ENCODE measurements at regions not wholly inside any gene's neighbourhood (a gene's known extent, or its start where the extent isn't known, plus 50 kb on each side); places are given as distances from the start of the nearest gene placed in this dataset.

DNA sequence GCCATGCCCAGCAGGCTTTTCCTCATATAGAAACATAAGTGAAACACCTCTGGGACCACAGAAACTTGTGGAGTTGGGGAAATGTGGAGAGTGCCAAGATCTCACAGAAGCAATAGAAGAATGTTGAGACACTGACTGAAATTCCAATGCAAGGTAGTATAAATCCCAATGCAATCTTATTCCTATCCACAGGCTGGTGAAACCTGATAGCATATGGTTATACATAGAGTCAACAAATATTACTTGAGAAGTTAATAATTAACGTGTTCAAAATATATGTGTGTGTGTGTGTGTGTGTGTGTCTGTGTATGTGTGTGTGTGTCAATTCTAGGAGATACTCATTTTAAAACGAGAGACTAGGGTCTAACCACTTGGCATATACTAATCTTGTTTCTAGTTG is 776.8 kb upstream of the ACVR2A start:
- no peaks in the 10 kb centered on the region for H3K27me3 ChIP-seq (ENCODE audit: control insufficient read depth, insufficient read depth, low read length)
- H3K36me3 ChIP-seq (ENCODE audit: control insufficient read depth, insufficient read depth, low read length): no peaks in the 10 kb centered on the region
- DNase-seq (ENCODE audit: low read depth) (no peak), FAIRE-seq (no peak)
- H3K4me3 ChIP-seq (ENCODE audit: low read depth, low read length): no peak overlapping the region
- TF ChIP-seq, protein P1, sequence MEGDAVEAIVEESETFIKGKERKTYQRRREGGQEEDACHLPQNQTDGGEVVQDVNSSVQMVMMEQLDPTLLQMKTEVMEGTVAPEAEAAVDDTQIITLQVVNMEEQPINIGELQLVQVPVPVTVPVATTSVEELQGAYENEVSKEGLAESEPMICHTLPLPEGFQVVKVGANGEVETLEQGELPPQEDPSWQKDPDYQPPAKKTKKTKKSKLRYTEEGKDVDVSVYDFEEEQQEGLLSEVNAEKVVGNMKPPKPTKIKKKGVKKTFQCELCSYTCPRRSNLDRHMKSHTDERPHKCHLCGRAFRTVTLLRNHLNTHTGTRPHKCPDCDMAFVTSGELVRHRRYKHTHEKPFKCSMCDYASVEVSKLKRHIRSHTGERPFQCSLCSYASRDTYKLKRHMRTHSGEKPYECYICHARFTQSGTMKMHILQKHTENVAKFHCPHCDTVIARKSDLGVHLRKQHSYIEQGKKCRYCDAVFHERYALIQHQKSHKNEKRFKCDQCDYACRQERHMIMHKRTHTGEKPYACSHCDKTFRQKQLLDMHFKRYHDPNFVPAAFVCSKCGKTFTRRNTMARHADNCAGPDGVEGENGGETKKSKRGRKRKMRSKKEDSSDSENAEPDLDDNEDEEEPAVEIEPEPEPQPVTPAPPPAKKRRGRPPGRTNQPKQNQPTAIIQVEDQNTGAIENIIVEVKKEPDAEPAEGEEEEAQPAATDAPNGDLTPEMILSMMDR (IDR thresholded peaks at IDR 0.05; ENCODE audit: insufficient read depth, low read length, severe bottlenecking): no peak

DNA sequence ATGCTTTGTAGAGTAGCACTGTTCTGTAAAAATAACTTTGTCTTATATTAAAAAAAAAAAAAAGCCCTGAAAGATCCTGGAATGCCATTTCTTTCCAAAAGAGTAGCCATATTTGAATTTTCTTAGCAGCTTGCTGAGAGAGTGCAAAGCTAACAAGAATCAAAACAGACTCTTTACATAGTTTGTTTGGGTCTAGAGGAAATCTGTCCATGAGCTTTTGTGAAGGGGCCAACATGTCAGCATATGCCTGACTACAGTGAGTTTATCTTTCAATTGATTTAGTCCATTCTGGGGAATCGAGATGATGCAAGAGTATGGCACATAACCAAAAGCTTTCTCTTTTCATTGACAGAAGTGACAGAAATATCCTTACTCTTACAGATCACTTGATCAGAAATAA is 777.7 kb upstream of the ACVR2A start:
- FAIRE-seq (no peak), DNase-seq (ENCODE audit: low read depth) (no peak)
- Histone ChIP-seq H3K4me3 (ENCODE audit: low read depth, low read length) (no peak overlapping the region), H3K36me3 (ENCODE audit: control insufficient read depth, insufficient read depth, low read length) (no peaks in the 10 kb centered on the region), H3K27me3 (ENCODE audit: control insufficient read depth, insufficient read depth, low read length) (no peaks in the 10 kb centered on the region)
- TF ChIP-seq, protein P1 (IDR thresholded peaks at IDR 0.05; ENCODE audit: insufficient read depth, low read length, severe bottlenecking): no peak

DNA sequence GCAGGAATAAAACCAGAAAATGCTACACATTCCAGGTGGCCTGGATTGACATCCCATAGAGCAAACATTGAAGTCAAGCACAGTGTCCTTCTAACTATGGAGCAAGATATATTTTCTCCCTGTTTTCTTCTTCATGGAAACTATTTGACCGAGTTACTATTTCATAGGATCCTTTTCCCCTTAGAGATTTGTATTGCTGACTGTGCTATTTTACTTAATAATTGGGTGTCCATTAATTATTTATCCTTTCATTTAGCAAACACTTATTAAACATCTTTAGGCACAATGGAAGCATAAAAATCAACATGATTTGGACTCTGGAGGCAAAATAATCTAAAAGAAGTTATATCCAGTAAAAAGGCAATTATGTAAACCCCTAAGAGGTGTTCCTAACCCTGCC is 782.8 kb upstream of the ACVR2A start:
- TF ChIP-seq, protein P1 (IDR thresholded peaks at IDR 0.05; ENCODE audit: insufficient read depth, low read length, severe bottlenecking): no peak
- no peak for FAIRE-seq

DNA sequence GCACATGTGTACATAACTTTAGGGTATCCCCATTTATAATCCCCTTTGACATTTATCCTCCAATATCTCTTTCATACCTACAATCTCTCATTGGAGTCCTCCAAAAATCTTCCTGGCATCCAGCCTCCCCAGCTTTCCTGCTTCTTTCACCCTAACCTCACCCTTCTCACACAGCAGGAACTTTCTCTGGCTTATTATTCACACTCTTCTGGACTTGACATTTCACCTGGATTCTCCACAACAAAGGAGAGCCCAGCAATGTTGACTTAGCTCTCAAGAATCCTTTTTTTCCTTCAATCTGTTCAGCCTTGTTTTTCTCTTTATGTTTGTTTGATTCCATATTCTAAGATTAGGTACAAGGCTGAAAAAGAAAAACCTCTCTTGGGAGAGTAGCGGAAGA is 783.6 kb upstream of the ACVR2A start:
- FAIRE-seq: no peak
- TF ChIP-seq, protein P1 (IDR thresholded peaks at IDR 0.05; ENCODE audit: insufficient read depth, low read length, severe bottlenecking): no peak
- Histone ChIP-seq H3K4me3 (ENCODE audit: low read depth, low read length) (no peak overlapping the region), H3K36me3 (ENCODE audit: control insufficient read depth, insufficient read depth, low read length) (no peaks in the 10 kb centered on the region), H3K27me3 (ENCODE audit: control insufficient read depth, insufficient read depth, low read length) (no peaks in the 10 kb centered on the region)
- no peak for DNase-seq (ENCODE audit: low read depth)

More for the DNA sequence above, 782.8 kb upstream of the ACVR2A start:
- no peak for DNase-seq (ENCODE audit: low read depth)
- no peaks in the 10 kb centered on the region for H3K36me3 ChIP-seq (ENCODE audit: control insufficient read depth, insufficient read depth, low read length)
- no peak overlapping the region for H3K4me3 ChIP-seq (ENCODE audit: low read depth, low read length)
- no peaks in the 10 kb centered on the region for H3K27me3 ChIP-seq (ENCODE audit: control insufficient read depth, insufficient read depth, low read length)

DNA sequence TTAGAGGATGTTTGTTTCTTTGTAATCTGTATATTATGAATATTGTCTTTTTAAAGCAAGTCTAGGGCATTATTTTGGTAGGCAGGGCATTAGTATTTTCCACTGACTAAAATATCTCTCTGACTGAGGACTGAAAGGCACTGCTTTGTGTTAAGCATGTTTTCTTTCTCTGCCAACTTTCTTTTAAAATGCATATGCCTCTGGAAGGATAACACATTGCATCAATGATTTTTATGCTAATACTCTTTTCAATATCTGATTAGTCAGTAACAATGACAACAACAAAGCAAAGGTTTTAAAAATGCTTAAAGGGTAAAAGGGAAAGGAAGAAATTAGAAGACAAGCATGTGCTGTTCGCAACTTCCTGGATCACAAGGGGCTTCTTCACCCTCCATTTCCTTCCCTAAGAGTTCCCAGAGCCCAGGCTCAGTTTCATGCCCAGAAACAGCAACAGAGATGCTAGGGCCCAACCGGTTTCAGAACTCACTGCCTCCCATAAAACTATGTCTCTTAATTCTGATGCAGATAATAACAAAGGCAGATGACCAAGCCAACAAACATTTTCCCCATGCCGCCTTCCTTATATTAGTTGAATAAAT is 786.8 kb upstream of the ACVR2A start:
- DNase-seq (ENCODE audit: low read depth) (no peak), FAIRE-seq (no peak)
- TF ChIP-seq, protein P1 (IDR thresholded peaks at IDR 0.05; ENCODE audit: insufficient read depth, low read length, severe bottlenecking): no peak
- Histone ChIP-seq H3K4me3 (ENCODE audit: low read depth, low read length) (no peak overlapping the region), H3K27me3 (ENCODE audit: control insufficient read depth, insufficient read depth, low read length) (no peaks in the 10 kb centered on the region), H3K36me3 (ENCODE audit: control insufficient read depth, insufficient read depth, low read length) (no peaks in the 10 kb centered on the region)

DNA sequence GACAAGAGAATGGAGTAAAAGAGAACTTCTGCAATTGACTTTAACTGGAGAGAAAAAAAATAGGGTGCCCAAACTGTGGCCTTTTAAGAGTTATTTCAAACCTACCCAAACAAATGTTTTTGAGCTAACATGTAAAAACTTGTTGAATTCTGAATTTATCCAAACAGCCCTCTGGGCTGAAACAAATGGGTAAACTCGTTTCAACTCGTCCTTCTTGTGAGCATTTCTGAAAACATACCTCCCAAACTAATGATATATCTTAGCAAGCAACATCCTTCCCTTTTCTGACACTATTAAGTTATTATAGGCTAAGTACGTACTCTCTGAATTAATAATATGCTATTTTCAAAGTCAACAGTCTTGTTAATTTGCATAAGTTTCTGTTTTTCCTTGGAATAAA is 793.0 kb upstream of the ACVR2A start:
- TF ChIP-seq, protein P1 (IDR thresholded peaks at IDR 0.05; ENCODE audit: insufficient read depth, low read length, severe bottlenecking): no peak
- Histone ChIP-seq H3K27me3 (ENCODE audit: control insufficient read depth, insufficient read depth, low read length) (no peaks in the 10 kb centered on the region), H3K36me3 (ENCODE audit: control insufficient read depth, insufficient read depth, low read length) (no peaks in the 10 kb centered on the region), H3K4me3 (ENCODE audit: low read depth, low read length) (no peak overlapping the region)
- FAIRE-seq (no peak), DNase-seq (ENCODE audit: low read depth) (peak; percentile 92)

All from bronchial epithelial cell (primary cell).